ENCODE measurements at regions not wholly inside any gene's neighbourhood (a gene's known extent, or its start where the extent isn't known, plus 50 kb on each side); places are given as distances from the start of the nearest gene placed in this dataset.

DNA sequence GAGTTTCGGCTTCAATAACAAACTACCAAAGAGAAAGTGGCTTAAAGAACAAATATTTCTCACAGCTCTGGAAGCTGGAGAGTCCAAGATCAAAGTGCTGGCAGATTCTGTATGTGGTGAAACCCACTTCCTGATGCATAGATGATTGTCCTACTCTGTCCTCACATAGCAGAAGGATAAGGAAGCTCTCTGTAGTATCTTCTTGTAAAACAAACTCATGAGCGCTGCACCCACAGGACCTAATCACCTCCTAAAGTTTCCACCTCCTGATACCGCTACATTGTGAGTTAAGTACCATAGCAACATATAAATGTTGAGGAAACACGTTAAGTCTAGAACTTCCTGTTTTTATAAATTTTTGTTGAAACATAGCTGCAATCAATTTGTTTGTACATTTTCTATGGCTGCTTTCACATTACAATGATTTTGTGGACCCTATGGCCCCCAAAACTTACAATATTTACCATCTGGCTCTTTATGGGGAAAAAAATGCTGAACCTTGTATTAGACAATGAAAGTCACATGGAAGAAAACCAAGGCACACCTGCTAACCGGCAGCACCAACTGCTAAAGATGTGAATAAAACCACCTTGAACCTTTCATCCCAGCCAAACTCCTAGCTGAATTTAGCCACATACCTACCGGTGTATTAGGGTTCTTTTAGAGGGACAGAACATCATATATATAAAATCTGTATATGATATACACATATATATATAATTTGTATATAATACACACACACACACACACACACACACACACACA lies 1423.4 kb downstream of the NCAM2 start:
- no peaks in the 10 kb centered on the region for H3K9me3 Mint-ChIP-seq
- H3K36me3 Mint-ChIP-seq (ENCODE audit: low read depth), result no peaks in the 10 kb centered on the region
- no peaks in the 10 kb centered on the region for H3K27me3 Mint-ChIP-seq
- ChIA-PET POLR2A (no interaction called here), CTCF (no interaction called here)
- H3K4me3 Mint-ChIP-seq, result no peak overlapping the region
- no peak for DNase-seq
- H3K4me1 Mint-ChIP-seq, result no peaks in the 10 kb centered on the region
- H3K27ac Mint-ChIP-seq, result no peak overlapping the region

DNA sequence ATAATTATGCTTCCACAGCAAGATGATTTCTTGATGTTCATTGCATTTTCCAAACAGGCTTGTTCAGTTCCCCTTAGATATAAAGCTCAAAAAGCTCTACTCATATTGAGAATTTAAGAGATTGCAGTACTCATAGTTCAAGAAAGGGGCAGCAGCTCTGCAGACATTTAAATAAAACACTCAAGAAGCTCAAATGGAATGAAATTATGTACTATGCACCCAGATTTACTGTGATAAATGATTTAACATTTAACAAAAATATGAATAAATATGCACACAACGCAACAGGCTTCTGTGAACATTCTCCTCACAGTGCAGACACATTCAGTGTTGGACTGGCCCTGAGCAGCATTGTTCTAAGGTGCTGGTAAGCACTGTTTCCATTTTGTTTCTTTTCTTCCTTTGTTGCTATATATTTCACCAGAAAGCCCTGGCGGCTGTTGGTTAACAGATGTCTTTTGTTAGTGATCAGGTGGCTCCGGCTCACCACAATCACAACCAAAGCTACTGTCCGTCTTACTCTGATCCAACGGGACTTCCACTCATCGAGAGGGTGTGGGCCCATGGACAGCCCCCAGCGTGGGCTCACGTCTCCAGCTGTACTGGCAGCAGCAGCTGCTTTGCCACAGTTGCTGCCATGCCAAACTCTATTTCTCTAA lies 1440.3 kb downstream of the NCAM2 start:
- Mint-ChIP-seq H3K36me3 (ENCODE audit: low read depth) (no peaks in the 10 kb centered on the region), H3K9me3 (peaks cover 22% of the 10 kb centered on the region), H3K27me3 (no peaks in the 10 kb centered on the region), H3K4me3 (no peak overlapping the region), H3K27ac (no peak overlapping the region), H3K4me1 (no peaks in the 10 kb centered on the region)
- DNase-seq, result no peak
- ChIA-PET CTCF (no interaction called here), POLR2A (no interaction called here)

DNA sequence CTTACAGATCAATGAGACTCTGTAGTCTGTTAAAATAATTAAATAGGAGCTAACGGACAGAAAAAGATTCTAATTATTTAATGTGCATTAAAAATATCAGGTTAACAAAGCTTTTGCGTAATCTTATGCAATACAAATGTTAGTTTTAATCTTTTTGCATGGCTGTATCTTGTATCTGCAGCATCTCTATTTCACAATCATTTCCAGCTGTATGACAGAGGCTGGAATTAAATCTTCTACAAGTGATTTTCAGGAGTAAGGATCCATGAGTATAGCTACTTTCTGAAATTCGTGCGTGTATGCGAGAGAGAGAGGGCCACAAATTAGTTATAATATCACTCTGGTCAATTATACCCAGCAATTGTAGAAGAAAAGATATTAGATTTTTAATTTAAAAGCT lies 1446.8 kb downstream of the NCAM2 start:
- no peak for DNase-seq
- Mint-ChIP-seq H3K9me3 (peaks cover 4% of the 10 kb centered on the region), H3K4me1 (no peaks in the 10 kb centered on the region), H3K27ac (no peak overlapping the region), H3K4me3 (no peak overlapping the region), H3K27me3 (no peaks in the 10 kb centered on the region), H3K36me3 (ENCODE audit: low read depth) (no peaks in the 10 kb centered on the region)
- ChIA-PET CTCF (no interaction called here), POLR2A (no interaction called here)

DNA sequence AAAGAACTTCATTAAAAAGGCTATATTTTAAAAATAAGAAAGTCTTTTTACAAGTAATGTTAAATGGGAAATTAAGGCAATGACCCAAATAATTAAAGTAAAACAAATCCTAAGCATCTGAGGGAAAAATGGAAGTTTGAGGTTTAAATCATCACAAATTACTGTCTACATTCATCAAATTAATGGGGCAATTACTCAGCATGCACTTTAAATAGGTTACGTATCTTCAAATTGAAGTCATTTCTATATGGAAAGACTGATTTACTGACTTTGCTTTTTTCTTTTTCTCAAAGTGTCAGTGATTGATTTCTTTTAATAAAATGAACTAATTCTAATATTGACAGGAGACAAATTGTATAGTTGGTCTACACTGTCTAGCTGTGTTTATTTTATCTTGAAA lies 1452.3 kb downstream of the NCAM2 start:
- POLR2A ChIA-PET, result no interaction called here
- no peak overlapping the region for H3K27ac Mint-ChIP-seq
- DNase-seq, result no peak
- H3K27me3 Mint-ChIP-seq, result no peaks in the 10 kb centered on the region
- H3K36me3 Mint-ChIP-seq (ENCODE audit: low read depth), result no peaks in the 10 kb centered on the region
- peaks cover 3% of the 10 kb centered on the region for H3K9me3 Mint-ChIP-seq
- no peaks in the 10 kb centered on the region for H3K4me1 Mint-ChIP-seq
- no peak overlapping the region for H3K4me3 Mint-ChIP-seq
- CTCF ChIA-PET, result no interaction called here

DNA sequence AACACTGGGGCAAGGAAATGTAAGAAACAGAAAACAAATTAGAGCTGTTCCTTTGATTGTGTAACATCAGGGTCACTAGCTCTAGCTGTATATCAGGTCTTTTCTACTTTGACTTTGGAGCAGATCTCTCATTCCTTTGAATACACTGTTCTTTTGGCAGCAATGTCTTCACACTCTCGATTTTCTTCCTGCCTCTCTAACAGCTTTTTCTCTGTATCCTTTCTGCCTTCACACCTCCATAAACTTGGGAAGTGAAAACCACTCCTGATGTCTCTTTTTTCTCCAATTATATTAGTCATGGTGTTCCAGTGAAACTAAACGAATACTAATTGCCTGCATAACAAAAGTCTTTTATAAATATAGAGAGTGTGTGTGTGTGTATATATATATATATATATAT lies 1458.0 kb downstream of the NCAM2 start:
- H3K36me3 Mint-ChIP-seq (ENCODE audit: low read depth), result no peaks in the 10 kb centered on the region
- ChIA-PET POLR2A (no interaction called here), CTCF (no interaction called here)
- H3K27me3 Mint-ChIP-seq, result no peaks in the 10 kb centered on the region
- no peak overlapping the region for H3K27ac Mint-ChIP-seq
- H3K9me3 Mint-ChIP-seq, result peaks cover 9% of the 10 kb centered on the region
- no peak overlapping the region for H3K4me3 Mint-ChIP-seq
- no peaks in the 10 kb centered on the region for H3K4me1 Mint-ChIP-seq
- DNase-seq, result no peak

DNA sequence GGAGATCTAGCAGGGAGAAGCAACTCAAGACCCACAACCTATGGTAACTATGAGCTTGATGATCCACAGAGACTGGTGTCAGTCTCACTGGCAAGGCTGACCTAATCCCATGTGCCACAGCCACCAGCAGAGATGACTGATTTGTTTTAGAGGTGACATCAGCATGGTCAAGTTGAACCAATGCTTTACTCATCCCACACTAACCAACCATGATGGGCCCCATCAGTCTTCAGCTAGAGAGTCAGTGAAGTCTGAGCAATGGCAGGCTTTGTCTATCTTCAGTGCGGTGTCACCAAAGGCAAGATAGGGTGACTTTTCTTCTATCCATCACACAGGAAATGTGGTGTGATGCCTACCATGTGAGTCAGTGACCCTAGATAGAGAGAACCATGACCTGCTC lies 1470.7 kb downstream of the NCAM2 start:
- POLR2A ChIA-PET, result no interaction called here
- CTCF ChIA-PET, result no interaction called here
- Mint-ChIP-seq H3K4me1 (no peaks in the 10 kb centered on the region), H3K27ac (no peak overlapping the region), H3K9me3 (peaks cover 13% of the 10 kb centered on the region), H3K27me3 (no peaks in the 10 kb centered on the region), H3K36me3 (ENCODE audit: low read depth) (no peaks in the 10 kb centered on the region), H3K4me3 (no peak overlapping the region)
- DNase-seq, result no peak

DNA sequence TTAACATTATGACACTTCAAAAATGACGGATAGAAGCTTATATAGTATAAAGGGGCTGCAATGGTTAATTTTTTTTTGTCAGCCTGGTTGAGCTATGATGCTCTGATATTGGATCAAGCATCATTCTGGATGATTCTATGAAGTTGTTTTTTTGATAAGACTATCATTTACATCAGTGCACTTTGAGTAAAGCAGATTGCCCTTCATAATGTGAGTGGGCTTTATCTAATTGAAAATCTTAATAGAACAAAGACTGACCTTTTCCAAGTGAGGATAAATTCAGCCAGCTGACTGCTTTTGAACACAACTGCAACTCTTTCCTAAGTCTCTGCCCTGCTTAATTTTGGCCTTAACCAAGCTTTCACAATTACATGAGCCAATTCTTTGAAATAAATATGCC lies 1476.2 kb downstream of the NCAM2 start:
- no peaks in the 10 kb centered on the region for H3K27me3 Mint-ChIP-seq
- ChIA-PET POLR2A (no interaction called here), CTCF (no interaction called here)
- no peaks in the 10 kb centered on the region for H3K36me3 Mint-ChIP-seq (ENCODE audit: low read depth)
- peaks cover 8% of the 10 kb centered on the region for H3K9me3 Mint-ChIP-seq
- H3K4me3 Mint-ChIP-seq, result no peak overlapping the region
- H3K4me1 Mint-ChIP-seq, result no peaks in the 10 kb centered on the region
- no peak overlapping the region for H3K27ac Mint-ChIP-seq
- no peak for DNase-seq

DNA sequence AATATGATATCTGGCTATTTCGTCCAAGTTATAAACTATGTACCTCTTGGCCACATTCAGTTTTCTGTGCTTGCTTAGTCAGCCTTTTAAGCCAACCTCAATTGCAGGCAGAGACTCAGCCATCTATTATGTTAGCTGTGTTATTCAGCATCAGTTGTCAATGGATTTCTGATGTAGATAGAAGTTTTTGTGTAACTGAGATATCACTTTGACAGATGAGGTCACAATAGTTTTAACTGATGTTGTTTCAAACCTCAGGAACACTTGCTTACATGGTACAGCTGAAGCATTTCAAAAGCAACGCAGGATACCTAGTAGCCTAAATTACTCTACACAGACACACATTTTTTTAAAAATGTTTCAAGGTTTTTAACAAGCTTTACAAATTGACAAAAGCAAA lies 1478.0 kb downstream of the NCAM2 start:
- CTCF ChIA-PET, result no interaction called here
- DNase-seq, result no peak
- Mint-ChIP-seq H3K27me3 (no peaks in the 10 kb centered on the region), H3K36me3 (ENCODE audit: low read depth) (no peaks in the 10 kb centered on the region), H3K27ac (no peak overlapping the region), H3K4me1 (no peaks in the 10 kb centered on the region), H3K4me3 (no peak overlapping the region), H3K9me3 (peaks cover 13% of the 10 kb centered on the region)
- POLR2A ChIA-PET, result no interaction called here

DNA sequence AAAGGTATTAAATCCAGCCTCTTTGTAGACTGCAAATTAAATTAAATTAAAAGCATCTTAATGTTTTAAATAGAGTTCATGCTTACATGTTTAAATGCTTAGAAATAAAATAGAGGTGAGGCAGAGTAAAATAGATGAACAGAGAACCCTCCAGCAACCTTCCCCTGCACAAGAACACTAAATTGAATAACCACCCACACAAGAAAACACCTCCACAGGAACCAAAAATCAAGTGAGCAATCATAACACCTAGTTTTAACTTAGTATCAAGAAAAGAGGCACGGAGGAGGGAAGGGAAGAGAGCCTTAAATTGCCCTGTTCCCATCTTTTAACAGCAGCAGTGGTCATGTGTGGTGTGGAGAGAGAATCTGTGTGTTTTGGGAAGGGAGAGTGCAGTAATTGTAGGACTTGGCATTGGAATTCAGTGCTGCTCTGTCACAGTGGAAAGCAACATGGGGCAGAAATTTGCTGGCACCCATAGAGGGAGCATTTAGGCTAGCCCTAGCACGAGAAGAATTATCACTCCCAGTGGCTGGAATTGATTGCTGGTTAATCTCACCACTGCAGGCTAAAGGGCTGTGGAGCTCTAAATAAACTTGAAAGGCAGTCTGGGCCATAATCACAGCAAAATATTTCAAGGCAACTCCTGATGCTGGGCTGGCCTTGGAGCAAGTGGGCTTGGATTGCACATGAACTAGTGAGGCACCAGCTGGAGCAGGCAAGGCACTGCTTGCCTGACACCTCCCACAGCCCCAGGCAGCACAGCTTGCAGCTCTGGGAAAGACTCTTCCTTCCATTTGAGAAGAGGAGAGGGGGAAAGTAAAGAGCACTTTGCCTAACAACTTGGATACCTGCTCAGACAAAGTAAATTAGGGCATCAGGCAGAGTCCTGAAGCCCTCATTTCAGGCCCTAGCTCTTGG lies 1478.8 kb downstream of the NCAM2 start:
- no peak for DNase-seq
- Mint-ChIP-seq H3K36me3 (ENCODE audit: low read depth) (no peaks in the 10 kb centered on the region), H3K4me1 (no peaks in the 10 kb centered on the region), H3K27ac (no peak overlapping the region), H3K4me3 (no peak overlapping the region), H3K9me3 (peaks cover 13% of the 10 kb centered on the region), H3K27me3 (no peaks in the 10 kb centered on the region)
- CTCF ChIA-PET, result no interaction called here
- POLR2A ChIA-PET, result no interaction called here

DNA sequence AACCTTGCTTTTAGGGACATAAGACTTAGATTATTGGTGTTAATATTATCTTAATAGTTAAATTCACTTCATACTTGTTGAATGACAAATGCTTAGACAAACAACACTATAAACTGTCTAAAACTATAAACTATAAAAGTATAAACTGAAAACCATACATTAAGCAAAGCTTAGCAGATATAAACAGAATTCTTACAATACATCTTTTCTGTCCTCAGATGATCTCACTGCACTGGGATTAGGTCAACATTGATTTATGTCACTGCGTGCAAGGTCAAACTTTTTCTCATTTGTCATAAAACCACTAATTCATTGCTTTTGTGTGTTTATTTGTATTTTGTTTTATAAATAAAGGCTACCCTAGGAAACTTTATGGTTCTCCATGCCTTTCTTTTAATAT lies 1491.8 kb downstream of the NCAM2 start:
- DNase-seq, result no peak
- H3K4me3 Mint-ChIP-seq, result no peak overlapping the region

DNA sequence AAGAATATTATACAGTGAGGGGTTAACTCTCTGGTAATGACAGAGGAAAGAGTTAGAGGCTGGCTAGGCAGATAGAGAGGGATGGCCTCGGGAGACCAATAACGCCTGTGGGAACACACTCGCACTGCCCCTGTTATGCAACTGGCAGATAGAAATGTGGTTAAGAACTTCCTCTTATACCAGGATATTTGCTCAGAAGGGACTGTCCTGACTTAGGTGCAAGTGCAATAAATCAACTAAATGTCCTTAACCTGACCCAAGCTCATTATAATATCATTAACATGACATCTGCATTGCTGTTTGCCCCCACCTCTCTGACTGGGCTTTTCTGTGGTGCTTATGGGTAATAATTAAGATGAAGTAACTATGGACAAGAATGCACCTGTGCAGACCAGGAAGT lies 1518.0 kb downstream of the NCAM2 start:
- no peaks in the 10 kb centered on the region for H3K36me3 Mint-ChIP-seq (ENCODE audit: low read depth)
- H3K9me3 Mint-ChIP-seq, result peaks cover 3% of the 10 kb centered on the region
- POLR2A ChIA-PET, result no interaction called here
- no peak overlapping the region for H3K27ac Mint-ChIP-seq
- H3K4me1 Mint-ChIP-seq, result no peaks in the 10 kb centered on the region
- CTCF ChIA-PET, result no interaction called here
- DNase-seq, result no peak
- H3K4me3 Mint-ChIP-seq, result no peak overlapping the region
- H3K27me3 Mint-ChIP-seq, result no peaks in the 10 kb centered on the region

More for the DNA sequence above, 1491.8 kb downstream of the NCAM2 start:
- ChIA-PET POLR2A (no interaction called here), CTCF (no interaction called here)
- Mint-ChIP-seq H3K27me3 (no peaks in the 10 kb centered on the region), H3K9me3 (peaks cover 8% of the 10 kb centered on the region), H3K4me1 (no peaks in the 10 kb centered on the region), H3K36me3 (ENCODE audit: low read depth) (no peaks in the 10 kb centered on the region), H3K27ac (no peak overlapping the region)

DNA sequence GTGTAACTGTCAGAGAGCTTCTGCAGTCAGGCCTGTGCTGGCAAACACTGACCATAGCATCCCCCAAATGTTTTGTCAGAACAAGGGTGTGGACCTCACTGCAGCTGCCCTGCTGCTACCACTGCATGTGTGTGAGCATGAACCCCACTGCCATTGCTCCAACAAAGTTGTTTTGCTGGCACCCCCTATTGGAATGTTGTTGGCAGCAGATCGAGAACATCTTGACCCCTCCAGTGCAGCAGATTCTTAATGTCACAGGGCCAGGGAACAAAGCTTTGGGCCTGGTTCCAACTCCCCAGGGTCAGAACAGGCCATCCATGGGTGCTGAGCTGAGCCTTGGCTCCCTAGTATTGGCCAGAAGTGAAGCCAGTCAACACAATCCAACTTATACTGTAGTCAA lies 1537.4 kb downstream of the NCAM2 start:
- CTCF ChIA-PET, result no interaction called here
- DNase-seq, result no peak
- Mint-ChIP-seq H3K36me3 (ENCODE audit: low read depth) (no peaks in the 10 kb centered on the region), H3K4me3 (no peak overlapping the region), H3K4me1 (no peaks in the 10 kb centered on the region), H3K9me3 (peaks cover 37% of the 10 kb centered on the region), H3K27ac (no peak overlapping the region), H3K27me3 (no peaks in the 10 kb centered on the region)
- POLR2A ChIA-PET, result no interaction called here

DNA sequence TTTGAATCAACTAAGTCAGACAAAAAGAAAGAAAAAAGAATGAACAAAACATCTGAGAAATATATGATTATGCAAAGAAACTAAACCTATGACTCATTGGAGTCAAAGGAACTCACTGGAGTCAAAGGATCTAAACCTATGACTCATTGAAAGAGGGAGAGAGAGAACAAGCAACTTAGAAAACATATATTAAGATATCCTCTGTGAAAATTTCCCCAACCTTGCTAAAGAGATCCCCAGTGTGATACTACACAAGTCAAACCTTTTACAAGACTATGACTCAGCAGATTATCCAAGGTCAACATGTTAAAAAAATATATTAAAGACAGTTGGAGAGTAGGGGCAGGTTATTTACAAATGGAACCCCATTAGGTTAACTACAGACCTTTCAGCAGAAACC lies 1538.3 kb downstream of the NCAM2 start:
- CTCF ChIA-PET, result no interaction called here
- POLR2A ChIA-PET, result no interaction called here
- Mint-ChIP-seq H3K4me3 (no peak overlapping the region), H3K4me1 (no peaks in the 10 kb centered on the region), H3K27me3 (no peaks in the 10 kb centered on the region), H3K27ac (no peak overlapping the region), H3K36me3 (ENCODE audit: low read depth) (no peaks in the 10 kb centered on the region), H3K9me3 (peaks cover 41% of the 10 kb centered on the region)
- no peak for DNase-seq

DNA sequence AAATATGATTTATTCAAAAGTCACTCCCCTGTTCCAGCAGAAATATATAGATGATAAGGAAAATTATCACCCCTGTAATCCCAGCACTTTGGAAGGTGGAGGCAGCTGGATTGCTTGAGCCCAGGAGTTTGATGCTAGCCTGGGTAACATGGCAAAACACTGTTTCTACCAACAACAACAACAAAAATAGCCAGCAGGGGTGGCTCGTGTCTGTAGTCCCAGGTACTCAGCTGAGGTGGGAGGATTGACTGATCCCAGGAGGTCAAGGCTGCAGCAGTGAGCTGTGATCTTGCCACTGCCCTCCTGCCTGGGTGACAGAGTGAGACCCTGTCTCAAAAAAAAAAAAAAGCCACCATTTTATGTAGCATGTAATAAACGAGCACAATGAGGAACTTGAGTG lies 1546.5 kb downstream of the NCAM2 start:
- no peak overlapping the region for H3K4me3 Mint-ChIP-seq
- no peak for DNase-seq
- H3K36me3 Mint-ChIP-seq (ENCODE audit: low read depth), result no peaks in the 10 kb centered on the region
- ChIA-PET POLR2A (no interaction called here), CTCF (no interaction called here)
- no peak overlapping the region for H3K27ac Mint-ChIP-seq
- H3K4me1 Mint-ChIP-seq, result no peaks in the 10 kb centered on the region
- H3K27me3 Mint-ChIP-seq, result no peaks in the 10 kb centered on the region
- peaks cover 22% of the 10 kb centered on the region for H3K9me3 Mint-ChIP-seq

Data from activated CD4-positive, alpha-beta memory T cell treated with anti-CD3 and anti-CD28 coated beads, Interleukin-2, amount 10 ng/mL, durations not matched to agents 7 days and 5 days (primary cell).